Inferior parietal cortex (tissue), 1 donor: ENCODE measurements at regions not wholly inside any gene's neighbourhood (a gene's known extent, or its start where the extent isn't known, plus 50 kb on each side); places are given as distances from the start of the nearest gene placed in this dataset.

Experiments
- DNase-seq: peaks from one replicate; pipeline ENCODE4 v3.0.0-alpha.2; 2016; ENCODE audit errors: extremely low spot score

- no peak for DNase-seq
Observed at GRCh38 chr6:28736121-28736520, 187.7 kb downstream of the TRIM27 start.

DNA sequence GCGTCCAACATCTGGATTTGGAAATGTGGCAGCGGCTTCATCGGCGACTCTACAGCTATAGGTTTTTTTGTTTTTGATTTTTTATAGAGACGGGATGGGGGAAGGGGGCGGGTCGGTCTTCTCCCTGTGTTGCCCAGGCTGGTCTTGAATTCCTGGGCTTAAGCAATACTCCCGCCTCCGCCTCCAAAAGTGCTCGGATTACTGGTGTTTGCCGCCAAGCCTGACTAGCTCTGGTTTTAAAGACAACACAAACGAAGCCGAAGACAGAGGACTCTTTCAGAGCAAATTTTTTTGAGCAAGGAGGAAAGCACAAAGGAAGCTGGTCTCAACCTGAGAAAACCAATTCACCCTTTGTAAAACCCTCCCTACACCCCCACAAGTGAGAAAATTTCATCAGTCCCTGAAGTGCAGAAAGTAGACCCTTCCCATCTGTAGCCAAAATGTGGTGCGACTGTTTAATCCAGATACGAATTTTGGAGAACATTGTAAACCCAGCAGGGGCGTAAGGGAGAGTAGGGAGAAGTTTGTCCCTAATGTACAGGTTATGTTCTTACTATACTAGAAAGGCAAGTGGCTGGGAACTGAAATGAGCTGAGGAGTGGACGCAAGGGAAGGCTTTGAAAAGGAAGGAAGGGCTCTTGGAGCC is 185.9 kb downstream of the TRIM27 start:
- no peak for DNase-seq

DNA sequence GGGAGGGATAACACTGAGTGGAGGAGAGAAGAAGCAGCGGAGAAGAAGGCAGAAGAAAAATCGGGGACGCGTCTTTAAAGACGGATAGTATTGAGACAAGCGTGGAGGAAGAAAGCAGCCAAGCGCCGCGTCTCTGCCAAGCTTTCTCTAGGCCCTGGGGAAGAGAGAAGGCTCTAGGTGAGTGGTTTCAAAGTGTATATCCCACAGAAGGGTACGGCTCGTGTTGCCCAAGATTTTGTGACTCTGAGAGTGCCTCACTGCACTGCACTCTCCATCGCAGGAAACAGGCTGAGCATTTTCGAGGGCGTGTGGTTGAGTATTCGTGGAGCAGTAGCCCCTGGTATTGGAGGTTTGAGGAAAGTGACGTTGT is 185.4 kb downstream of the TRIM27 start:
- no peak for DNase-seq

- DNase-seq: no peak
Observed at GRCh38 chr6:28741363-28741762, 182.4 kb downstream of the TRIM27 start.

GRCh38 chr6:28742668-28743270 is 181.0 kb downstream of the TRIM27 start:
- peak; percentile 36 for DNase-seq

DNA sequence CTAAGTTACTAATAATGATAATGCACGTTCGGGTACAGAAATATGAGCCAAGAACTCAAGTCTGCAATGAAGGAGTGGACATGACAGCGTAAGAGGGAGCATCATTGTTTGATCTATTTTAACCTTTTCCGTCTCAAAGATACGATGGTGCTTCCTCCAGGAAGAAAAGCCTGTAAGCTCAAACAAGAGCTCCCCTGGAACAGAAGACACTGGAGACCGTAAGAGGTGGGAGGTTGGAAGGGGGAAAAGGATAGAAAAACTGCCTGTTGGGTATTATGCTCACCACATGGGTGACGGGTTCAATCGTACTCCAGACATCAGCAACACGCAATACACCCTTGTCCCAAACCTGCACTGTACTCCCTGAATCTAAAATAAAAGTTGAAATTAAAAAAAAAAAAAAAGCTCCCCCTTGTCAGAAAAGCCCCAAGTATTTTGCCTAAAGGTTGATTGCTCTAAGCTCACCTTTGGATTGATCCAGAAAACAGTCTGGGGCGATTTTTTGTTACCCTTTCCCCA is 180.5 kb downstream of the TRIM27 start:
- DNase-seq: no peak

DNA sequence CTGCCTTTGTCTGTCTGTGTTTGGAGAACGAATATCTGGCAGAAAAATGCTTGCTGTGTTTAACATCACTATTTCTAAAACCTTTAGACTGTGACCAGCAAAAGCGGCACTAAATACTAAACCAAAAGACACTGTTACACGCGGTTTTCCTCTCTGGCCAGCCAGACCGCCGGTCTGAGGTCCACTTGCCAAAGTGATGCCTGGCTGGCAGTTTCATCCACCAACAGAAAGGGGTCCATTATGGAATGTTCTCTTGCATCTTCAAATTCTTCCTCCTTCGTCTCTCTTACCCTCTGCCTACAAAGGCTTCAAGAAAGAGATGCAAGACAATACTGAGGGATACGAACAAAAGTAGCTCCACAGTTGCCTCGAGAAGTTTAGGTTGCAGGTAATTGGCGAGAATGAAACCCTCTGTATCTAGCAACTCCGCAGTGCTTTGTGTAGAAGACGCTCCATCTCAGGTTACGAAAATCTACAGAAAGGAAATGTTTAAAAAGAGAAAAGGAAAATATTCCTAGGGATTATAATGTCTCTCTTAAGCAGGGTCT is 176.6 kb downstream of the TRIM27 start:
- no peak for DNase-seq

DNA sequence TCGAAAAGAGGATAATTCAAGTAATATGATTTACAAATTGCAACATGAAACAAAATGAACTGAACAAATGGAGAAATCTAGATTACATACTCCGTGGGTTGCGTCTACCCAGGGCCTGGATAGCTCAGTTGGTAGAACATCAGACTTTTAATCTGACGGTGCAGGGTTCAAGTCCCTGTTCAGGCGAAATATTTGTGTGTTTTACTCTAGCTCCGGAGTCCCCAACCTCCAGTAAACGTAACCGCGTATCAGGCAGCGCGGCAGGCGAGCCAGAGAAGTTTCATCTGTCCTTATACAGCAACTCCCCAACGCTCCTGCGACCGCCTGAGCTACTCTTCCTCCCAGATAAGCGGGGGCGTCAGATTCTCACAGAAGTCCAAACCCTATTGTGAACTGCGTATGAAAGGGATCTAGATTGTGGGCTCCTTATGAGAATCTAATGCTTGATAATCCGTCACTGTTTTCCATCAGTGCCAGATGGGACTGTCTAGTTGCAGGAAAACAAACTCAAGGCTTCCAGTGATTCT is 176.1 kb downstream of the TRIM27 start:
- DNase-seq: peak; percentile 59

GRCh38 chr6:28748192-28748591 is 175.6 kb downstream of the TRIM27 start:
- no peak for DNase-seq

DNA sequence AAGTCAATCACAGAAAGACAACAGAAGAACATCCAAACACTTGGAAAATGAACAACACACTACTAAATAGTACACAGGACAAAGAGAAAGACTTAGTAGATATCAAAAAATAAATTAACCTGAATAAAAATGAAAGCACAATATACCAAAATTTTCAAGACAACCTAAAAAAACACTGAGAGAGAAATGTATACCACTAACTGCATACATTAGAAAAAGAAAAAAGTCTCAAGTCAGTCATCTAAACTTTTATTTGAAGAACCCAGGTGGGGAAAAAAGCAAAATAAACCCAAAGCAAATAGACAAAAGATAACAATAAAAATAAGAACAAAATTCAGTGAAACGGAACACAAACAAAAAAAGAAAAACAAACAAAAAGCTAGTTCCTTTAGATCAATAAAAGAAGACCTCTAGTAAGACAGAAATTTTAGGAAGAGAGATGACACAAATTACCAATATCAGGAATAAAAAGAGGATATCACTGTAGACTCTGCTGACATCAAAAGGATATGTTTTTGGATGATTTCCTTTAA is 172.8 kb downstream of the TRIM27 start:
- DNase-seq: no peak

- DNase-seq: no peak
Observed at GRCh38 chr6:28751514-28751913, 172.3 kb downstream of the TRIM27 start.

DNA sequence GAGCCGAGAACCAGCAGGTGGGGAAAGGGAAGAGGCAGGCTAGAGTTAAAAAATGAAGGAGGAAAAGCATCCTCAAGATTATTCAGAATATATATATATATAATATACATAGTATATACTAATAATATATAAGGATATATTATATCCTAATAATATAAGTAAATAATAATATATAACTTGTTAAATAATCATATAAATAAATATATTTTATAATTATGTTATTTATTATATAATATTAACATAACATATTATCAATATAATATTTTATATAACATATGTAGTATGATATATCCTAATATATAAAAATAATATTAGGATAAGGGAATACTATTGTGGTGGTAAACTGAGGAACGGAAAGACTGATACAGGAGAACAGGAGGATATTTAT is 171.8 kb downstream of the TRIM27 start:
- DNase-seq: no peak

- no peak for DNase-seq
Observed at GRCh38 chr6:28757429-28758045, 166.2 kb downstream of the TRIM27 start.

DNA sequence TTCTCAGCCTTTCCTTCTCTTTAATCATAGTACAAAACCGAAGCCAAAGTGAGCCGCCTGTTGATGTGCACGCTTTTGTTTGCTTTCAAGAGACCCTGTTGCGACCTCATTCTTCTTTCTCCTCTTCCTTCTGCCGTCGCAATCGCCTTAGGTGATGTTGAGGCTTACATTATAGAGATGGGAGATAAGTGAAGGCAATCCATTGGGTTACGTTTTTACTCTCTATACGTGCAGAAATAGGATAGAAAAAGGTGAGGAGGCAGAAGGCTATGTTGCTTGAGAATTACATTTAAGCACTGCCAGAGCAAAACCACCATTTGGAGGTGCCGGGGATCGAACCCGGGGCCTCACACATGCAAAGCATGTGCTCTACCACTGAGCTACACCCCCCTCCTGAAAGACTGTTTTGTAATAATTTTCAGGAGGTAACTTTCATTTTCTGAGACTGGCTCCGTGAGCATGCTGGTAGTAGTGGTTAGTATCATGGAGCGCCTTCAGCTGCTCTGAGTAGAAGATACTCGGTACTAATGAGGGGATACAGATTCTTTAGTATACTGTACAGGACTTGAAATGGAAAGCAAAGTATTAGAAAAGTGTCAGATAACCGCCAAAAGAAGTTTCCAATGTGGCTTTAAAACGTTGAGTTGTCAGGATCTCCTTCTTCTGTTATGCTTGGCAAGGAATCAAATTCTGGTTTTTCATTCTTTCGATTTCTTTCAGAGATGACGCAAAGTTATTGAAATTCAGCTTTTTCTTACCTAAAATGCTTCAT is 165.6 kb downstream of the TRIM27 start:
- peak; percentile 20 for DNase-seq

DNA sequence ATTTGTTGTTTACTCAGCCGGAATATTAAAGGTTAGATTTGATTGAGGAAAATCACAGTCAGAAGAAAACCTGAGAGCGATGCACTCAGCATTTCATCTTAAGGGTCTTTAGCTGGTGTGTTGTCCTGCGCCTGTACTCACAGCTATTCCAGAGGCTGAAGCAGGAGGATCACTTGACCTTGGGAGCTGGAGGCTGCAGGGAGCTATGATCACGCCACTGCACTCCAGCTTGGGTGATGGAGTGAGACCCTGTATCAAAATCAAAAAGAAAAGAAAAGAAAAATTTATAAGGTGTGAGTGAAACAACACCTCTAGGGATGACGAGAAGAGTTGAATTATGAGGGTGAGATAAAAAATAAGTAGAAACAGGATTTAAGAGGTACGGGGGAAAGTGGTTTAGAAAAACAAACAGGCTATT is 165.0 kb downstream of the TRIM27 start:
- DNase-seq: no peak

DNA sequence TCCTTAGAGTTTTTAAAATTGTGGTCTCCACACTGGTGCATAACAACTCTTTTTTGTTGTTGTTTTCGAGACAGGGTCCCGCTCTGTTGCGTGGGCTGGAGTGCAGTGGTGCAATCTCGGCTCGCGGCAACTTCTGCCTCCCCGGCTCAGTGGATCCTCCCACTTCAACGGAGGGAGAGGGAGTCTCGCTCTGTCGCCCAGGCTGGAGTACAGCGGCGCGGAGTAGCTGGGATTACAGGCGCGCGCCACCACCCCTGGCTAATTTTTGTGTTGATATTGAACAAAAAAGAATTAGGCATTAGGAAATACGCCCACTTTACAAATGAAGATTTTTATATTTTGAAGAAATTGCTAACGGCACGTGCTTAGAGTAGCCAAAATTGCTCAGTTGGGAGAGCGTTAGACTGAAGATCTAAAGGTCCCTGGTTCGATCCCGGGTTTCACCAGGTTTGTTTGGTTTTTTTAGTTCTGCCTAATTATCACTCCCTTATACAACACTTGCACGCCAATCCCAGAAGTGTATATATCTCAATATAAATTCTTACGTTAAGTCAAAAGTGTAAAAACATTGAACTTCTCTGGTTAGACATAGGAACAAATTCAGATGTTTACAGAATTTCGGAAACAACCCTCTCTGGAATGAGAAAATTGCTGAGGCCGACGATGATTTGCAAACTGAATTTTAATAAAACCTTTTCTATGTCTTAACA is 159.6 kb downstream of the TRIM27 start:
- DNase-seq: no peak

DNA sequence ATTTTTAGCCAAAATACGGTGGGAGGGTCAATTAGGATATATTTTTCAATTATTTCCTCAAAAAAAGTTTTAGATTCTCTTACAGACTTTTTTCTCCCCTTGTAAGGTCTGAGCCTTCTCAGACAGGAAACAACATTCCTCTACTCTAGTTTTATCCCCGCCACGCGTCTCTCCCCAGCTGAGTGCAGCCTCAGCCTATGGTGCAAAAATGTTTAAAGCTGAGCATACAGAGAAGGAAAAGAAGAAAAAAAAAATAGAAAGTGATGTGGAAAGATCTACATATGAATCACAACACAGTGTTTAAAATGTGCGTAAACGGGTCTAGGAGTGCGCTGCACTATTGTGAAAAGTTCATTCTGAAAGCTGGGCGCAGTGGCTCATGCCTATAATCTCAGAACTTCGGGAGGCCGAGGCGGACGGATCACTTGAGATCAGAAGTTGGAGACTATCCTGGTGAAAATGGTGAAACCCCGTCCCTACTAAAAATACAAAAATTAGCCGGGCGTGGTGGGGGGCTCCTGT is 159.0 kb downstream of the TRIM27 start:
- DNase-seq: no peak

GRCh38 chr6:28765978-28766351 is 157.8 kb downstream of the TRIM27 start:
- DNase-seq: no peak

- no peak for DNase-seq
Observed at GRCh38 chr6:28766426-28766825, 157.4 kb downstream of the TRIM27 start.

- no peak for DNase-seq
Observed at GRCh38 chr6:28767133-28767532, 156.7 kb downstream of the TRIM27 start.

GRCh38 chr6:28767691-28768090 is 156.1 kb downstream of the TRIM27 start:
- DNase-seq: no peak
